ENCODE measurements at regions not wholly inside any gene's neighbourhood (a gene's known extent, or its start where the extent isn't known, plus 50 kb on each side); places are given as distances from the start of the nearest gene placed in this dataset.

- TF ChIP-seq CTCF (conservative IDR thresholded peaks at IDR 0.05; ENCODE audit: low read length) (no peak), EZH2phosphoT487 (IDR thresholded peaks at IDR 0.05; ENCODE audit: borderline replicate concordance, low read depth, low read length) (no peak)
Observed at GRCh38 chr3:147240581-147240980, 165.8 kb downstream of the ZIC4 start.

All from OCI-LY7 (cell line).